Peyer's patch (tissue), 4 donors: ENCODE measurements at regions not wholly inside any gene's neighbourhood (a gene's known extent, or its start where the extent isn't known, plus 50 kb on each side); places are given as distances from the start of the nearest gene placed in this dataset.

Experiments
- POLR2A ChIP-seq, 2 donors: fragments of 450-650 bp; IDR thresholded peaks; one replicate each; pipeline ENCODE4 v1.5.1; 2017; ENCODE audit warnings: antibody characterized with exemption in 2 of 2, mild to moderate bottlenecking in 2 of 2, moderate library complexity in 2 of 2
- TF ChIP-seq, protein P1 (sequence below), 6 experiments: fragments of 450-650 bp in 4 of 6; fragments of 200-600 bp in 2 of 6; sonication (generic) in 1 of 6; IDR thresholded peaks; one replicate each; pipeline ENCODE4 v1.5.1; 2017 to 2019; ENCODE audit warnings: antibody characterized with exemption in 6 of 6, mild to moderate bottlenecking in 3 of 6, moderate library complexity in 1 of 6

DNA sequence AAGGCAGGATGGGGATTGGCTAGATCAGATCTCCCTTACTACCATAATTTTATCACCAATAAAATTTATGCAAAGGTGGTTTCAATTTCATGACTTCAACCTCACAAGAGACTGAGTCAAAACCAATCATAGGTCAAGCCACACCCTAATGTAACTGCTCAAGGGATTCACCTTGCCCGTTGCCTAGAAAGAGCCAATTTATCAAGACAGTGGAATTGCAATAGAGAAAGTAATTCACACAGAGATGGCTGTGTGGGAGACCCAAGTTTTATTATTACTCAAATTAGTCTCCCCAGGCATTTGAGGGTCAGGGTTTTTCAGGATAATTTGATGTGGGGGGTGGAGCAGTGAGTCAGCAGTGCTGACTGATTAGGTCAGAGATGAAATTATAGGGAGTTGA lies 340.6 kb downstream of the RND3 start:
- TF ChIP-seq, protein P1, sequence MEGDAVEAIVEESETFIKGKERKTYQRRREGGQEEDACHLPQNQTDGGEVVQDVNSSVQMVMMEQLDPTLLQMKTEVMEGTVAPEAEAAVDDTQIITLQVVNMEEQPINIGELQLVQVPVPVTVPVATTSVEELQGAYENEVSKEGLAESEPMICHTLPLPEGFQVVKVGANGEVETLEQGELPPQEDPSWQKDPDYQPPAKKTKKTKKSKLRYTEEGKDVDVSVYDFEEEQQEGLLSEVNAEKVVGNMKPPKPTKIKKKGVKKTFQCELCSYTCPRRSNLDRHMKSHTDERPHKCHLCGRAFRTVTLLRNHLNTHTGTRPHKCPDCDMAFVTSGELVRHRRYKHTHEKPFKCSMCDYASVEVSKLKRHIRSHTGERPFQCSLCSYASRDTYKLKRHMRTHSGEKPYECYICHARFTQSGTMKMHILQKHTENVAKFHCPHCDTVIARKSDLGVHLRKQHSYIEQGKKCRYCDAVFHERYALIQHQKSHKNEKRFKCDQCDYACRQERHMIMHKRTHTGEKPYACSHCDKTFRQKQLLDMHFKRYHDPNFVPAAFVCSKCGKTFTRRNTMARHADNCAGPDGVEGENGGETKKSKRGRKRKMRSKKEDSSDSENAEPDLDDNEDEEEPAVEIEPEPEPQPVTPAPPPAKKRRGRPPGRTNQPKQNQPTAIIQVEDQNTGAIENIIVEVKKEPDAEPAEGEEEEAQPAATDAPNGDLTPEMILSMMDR (IDR thresholded peaks at IDR 0.05), result no peak
- TF ChIP-seq POLR2A (IDR thresholded peaks at IDR 0.05), result no peak
